Neural cell (in vitro differentiated cells): ENCODE measurements at regions not wholly inside any gene's neighbourhood (a gene's known extent, or its start where the extent isn't known, plus 50 kb on each side); places are given as distances from the start of the nearest gene placed in this dataset.

Experiments used
- EP300 ChIP-seq: fragments of 450-650 bp; conservative IDR thresholded peaks from 2 replicates; pipeline ENCODE4 v1.6.1; 2014; ENCODE audit warnings: antibody characterized with exemption, mild to moderate bottlenecking, moderate library complexity; ENCODE audit not compliant: poor library complexity, severe bottlenecking
- EZH2 ChIP-seq: fragments of 200-600, 300-800 bp; shearing (Covaris generic), sonication (generic); IDR thresholded peaks from 2 replicates; pipeline ENCODE4 v1.6.1; 2014; ENCODE audit warnings: antibody characterized with exemption, low read length, borderline replicate concordance, mild to moderate bottlenecking; ENCODE audit not compliant: insufficient read depth, poor library complexity, severe bottlenecking
- POLR2AphosphoS5 ChIP-seq: IDR thresholded peaks from 2 replicates; pipeline ENCODE4 v1.6.1; 2012
- RAD21 ChIP-seq: fragments of 450-650 bp; conservative IDR thresholded peaks from 2 replicates; pipeline ENCODE4 v1.6.1; 2014; ENCODE audit warnings: antibody characterized with exemption, mild to moderate bottlenecking, moderate library complexity
- TF ChIP-seq, protein P1 (sequence below): fragments of 450-650 bp; IDR thresholded peaks from 2 replicates; pipeline ENCODE4 v1.5.1; 2014; ENCODE audit warnings: antibody characterized with exemption, mild to moderate bottlenecking, moderate library complexity; ENCODE audit not compliant: poor library complexity, severe bottlenecking
- TF ChIP-seq, protein P2 (sequence below): IDR thresholded peaks from 2 replicates; pipeline ENCODE4 v1.6.1; 2012; ENCODE audit warnings: borderline replicate concordance

DNA sequence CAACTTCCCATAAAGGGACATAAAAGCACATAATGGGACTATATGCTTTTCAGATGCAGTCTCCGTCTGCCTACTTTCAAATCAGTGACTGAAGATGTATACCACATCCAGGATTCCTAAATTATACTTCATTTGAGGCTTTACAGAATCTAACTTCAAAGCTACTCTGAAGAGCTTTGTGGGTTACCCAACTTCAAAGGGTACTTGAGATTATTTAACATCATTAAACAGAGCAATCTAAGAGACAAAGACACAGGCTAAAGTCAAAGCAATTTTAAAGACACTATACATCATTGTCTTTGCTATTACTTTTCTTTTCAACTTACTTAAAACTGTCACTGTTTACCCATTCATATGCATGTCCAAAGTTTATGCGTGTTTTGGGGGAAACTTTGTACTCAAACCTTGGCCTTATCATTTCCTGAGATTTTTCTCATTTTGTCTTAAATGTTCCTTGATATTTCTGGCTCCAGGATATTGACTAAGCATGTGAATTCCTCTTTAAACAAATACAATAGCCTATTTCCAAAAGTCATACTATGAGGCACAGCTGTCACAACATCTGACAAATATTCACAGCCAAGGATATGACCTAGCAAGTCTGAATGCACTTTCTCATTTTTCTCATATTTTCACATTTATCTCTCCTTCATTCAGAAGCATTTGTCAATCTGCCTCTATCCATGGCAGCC is 1985.1 kb upstream of the PIK3C3 start:
- TF ChIP-seq, protein P1, sequence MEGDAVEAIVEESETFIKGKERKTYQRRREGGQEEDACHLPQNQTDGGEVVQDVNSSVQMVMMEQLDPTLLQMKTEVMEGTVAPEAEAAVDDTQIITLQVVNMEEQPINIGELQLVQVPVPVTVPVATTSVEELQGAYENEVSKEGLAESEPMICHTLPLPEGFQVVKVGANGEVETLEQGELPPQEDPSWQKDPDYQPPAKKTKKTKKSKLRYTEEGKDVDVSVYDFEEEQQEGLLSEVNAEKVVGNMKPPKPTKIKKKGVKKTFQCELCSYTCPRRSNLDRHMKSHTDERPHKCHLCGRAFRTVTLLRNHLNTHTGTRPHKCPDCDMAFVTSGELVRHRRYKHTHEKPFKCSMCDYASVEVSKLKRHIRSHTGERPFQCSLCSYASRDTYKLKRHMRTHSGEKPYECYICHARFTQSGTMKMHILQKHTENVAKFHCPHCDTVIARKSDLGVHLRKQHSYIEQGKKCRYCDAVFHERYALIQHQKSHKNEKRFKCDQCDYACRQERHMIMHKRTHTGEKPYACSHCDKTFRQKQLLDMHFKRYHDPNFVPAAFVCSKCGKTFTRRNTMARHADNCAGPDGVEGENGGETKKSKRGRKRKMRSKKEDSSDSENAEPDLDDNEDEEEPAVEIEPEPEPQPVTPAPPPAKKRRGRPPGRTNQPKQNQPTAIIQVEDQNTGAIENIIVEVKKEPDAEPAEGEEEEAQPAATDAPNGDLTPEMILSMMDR = no peak
- TF ChIP-seq, protein P2, sequence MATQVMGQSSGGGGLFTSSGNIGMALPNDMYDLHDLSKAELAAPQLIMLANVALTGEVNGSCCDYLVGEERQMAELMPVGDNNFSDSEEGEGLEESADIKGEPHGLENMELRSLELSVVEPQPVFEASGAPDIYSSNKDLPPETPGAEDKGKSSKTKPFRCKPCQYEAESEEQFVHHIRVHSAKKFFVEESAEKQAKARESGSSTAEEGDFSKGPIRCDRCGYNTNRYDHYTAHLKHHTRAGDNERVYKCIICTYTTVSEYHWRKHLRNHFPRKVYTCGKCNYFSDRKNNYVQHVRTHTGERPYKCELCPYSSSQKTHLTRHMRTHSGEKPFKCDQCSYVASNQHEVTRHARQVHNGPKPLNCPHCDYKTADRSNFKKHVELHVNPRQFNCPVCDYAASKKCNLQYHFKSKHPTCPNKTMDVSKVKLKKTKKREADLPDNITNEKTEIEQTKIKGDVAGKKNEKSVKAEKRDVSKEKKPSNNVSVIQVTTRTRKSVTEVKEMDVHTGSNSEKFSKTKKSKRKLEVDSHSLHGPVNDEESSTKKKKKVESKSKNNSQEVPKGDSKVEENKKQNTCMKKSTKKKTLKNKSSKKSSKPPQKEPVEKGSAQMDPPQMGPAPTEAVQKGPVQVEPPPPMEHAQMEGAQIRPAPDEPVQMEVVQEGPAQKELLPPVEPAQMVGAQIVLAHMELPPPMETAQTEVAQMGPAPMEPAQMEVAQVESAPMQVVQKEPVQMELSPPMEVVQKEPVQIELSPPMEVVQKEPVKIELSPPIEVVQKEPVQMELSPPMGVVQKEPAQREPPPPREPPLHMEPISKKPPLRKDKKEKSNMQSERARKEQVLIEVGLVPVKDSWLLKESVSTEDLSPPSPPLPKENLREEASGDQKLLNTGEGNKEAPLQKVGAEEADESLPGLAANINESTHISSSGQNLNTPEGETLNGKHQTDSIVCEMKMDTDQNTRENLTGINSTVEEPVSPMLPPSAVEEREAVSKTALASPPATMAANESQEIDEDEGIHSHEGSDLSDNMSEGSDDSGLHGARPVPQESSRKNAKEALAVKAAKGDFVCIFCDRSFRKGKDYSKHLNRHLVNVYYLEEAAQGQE = no peak
- TF ChIP-seq RAD21 (no peak), POLR2AphosphoS5 (peak; percentile 24), EZH2 (no peak), EP300 (peak; percentile 68)
